ENCODE measurements at regions not wholly inside any gene's neighbourhood (a gene's known extent, or its start where the extent isn't known, plus 50 kb on each side); places are given as distances from the start of the nearest gene placed in this dataset.

DNA sequence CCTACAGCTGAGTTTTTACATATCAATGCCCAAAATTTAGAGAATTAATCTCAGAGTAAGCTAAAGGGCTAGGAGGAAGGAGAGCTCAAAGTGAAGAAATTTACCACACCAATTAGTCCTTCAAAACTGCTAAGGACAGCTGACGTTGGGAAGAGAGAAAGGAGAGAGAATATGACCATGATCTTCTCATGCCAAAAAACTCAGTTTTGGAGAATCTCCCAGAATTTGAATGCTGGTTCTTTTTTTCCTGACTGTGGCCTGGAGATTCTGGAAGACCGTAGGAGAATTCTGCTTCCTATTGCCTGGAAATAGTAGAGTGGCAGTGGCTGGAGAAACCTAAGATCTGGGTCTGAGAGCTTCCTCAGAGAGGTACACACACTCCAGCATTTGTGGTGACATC is 834.4 kb upstream of the SLIT2 start:
- Histone ChIP-seq H3K36me3 (no peaks in the 10 kb centered on the region), H3K9me3 (peaks cover 0 to 24% (median 4%) of the 10 kb centered on the region in 8 donors), H3K4me3 (no peak overlapping the region), H3K4me1 (no peaks in the 10 kb centered on the region), H3K27me3 (replicated peaks in 1 of 7) (no peaks in the 10 kb centered on the region), H3K27ac (no peak overlapping the region)
- DNase-seq, result no peak
- TF ChIP-seq, protein P1, sequence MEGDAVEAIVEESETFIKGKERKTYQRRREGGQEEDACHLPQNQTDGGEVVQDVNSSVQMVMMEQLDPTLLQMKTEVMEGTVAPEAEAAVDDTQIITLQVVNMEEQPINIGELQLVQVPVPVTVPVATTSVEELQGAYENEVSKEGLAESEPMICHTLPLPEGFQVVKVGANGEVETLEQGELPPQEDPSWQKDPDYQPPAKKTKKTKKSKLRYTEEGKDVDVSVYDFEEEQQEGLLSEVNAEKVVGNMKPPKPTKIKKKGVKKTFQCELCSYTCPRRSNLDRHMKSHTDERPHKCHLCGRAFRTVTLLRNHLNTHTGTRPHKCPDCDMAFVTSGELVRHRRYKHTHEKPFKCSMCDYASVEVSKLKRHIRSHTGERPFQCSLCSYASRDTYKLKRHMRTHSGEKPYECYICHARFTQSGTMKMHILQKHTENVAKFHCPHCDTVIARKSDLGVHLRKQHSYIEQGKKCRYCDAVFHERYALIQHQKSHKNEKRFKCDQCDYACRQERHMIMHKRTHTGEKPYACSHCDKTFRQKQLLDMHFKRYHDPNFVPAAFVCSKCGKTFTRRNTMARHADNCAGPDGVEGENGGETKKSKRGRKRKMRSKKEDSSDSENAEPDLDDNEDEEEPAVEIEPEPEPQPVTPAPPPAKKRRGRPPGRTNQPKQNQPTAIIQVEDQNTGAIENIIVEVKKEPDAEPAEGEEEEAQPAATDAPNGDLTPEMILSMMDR (IDR thresholded peaks at IDR 0.05 in 8 of 11, conservative IDR thresholded peaks at IDR 0.05 in 3 of 11), result no peak
- TF ChIP-seq POLR2AphosphoS5 (IDR thresholded peaks at IDR 0.05) (no peak), POLR2A (IDR thresholded peaks at IDR 0.05) (no peak)
- intact Hi-C loops (cut with DNase I; ENCODE audit: low total_unique reads), result no loop called here
- WGBS, 5 donors, result 17 to 39% (median 30%) methylated on average over 2 of the region's 2 CpGs

DNA sequence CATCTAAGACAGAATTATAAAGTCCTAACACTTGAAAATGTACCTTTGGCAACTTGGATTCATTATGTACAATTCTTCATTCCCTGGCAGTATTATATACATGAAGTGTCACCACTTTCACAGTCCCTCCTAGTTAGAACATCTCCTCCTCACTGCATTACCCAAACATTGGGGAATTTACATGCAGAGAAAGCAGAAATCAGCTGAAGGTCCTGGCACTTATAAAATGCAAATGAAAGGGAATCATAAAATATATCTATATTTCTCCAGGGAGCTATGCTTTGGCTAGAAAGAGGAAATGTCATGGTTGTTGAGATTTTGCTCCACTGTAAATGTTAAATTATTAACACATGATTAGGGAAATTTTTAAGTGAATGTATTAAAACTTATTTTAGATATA is 835.6 kb upstream of the SLIT2 start:
- no peaks in the 10 kb centered on the region for H3K4me1 ChIP-seq
- no peak for TF ChIP-seq POLR2A (IDR thresholded peaks at IDR 0.05)
- TF ChIP-seq, protein P1 (IDR thresholded peaks at IDR 0.05 in 8 of 11, conservative IDR thresholded peaks at IDR 0.05 in 3 of 11), result no peak
- TF ChIP-seq POLR2AphosphoS5 (IDR thresholded peaks at IDR 0.05), result no peak
- no peak for DNase-seq
- no peaks in the 10 kb centered on the region for H3K27me3 ChIP-seq (replicated peaks in 1 of 7)
- peaks cover 0 to 19% (median 4%) of the 10 kb centered on the region in 8 donors for H3K9me3 ChIP-seq
- no peak overlapping the region for H3K27ac ChIP-seq
- H3K4me3 ChIP-seq, result no peak overlapping the region
- no peaks in the 10 kb centered on the region for H3K36me3 ChIP-seq
- intact Hi-C loops (cut with DNase I; ENCODE audit: low total_unique reads), result no loop called here

DNA sequence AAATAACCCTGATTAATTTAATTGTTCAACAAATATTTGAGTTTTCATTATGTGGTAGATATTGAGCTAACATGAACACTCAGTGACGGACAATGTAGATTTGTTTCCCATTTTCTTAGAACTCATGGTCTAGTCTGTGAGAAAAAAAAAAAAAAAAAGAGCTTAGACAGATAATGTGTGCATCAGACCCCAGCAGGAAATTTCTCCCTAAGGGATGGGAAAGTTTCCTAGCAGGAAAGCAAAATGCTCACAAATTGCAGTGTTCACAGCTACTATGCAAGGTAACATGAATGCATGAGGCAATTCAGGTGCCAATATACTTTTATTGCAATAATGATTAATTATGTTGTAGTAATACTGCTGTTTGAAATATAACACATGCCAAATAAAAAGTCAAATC is 843.2 kb upstream of the SLIT2 start:
- intact Hi-C loops (cut with DNase I; ENCODE audit: low total_unique reads), result no loop called here
- DNase-seq, result no peak
- 36 to 97% (median 93%) methylated on average over 1 of the region's 1 CpG for WGBS, 5 donors
- Histone ChIP-seq H3K4me3 (no peak overlapping the region), H3K27ac (no peak overlapping the region), H3K9me3 (peaks cover 0 to 4% (median 0%) of the 10 kb centered on the region in 8 donors), H3K36me3 (no peaks in the 10 kb centered on the region), H3K4me1 (no peaks in the 10 kb centered on the region), H3K27me3 (replicated peaks in 1 of 7) (no peaks in the 10 kb centered on the region)
- TF ChIP-seq POLR2AphosphoS5 (IDR thresholded peaks at IDR 0.05), result no peak
- TF ChIP-seq, protein P1 (IDR thresholded peaks at IDR 0.05 in 8 of 11, conservative IDR thresholded peaks at IDR 0.05 in 3 of 11), result no peak
- TF ChIP-seq POLR2A (IDR thresholded peaks at IDR 0.05), result no peak

DNA sequence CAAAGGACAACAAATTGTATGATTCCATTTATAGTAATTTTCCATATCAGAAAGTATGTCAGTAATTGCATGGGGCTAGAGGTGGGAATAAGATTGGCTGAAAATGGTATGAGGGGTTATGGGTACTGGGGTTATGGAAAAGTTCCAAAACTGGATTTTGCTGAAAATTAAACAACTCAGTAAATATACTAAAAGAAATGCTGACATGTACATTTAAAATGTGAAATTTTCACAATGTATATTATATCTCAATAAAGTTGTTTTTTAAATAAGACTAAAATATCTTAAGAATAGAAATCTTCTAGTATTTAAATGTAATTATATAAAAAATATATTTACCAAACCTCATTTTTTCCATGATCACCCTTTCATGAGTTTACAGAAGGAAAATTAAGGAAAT is 844.9 kb upstream of the SLIT2 start:
- Histone ChIP-seq H3K9me3 (peaks cover 0 to 4% (median 0%) of the 10 kb centered on the region in 8 donors), H3K4me1 (no peaks in the 10 kb centered on the region), H3K27ac (no peak overlapping the region), H3K36me3 (no peaks in the 10 kb centered on the region), H3K27me3 (replicated peaks in 1 of 7) (no peaks in the 10 kb centered on the region), H3K4me3 (no peak overlapping the region)
- TF ChIP-seq POLR2AphosphoS5 (IDR thresholded peaks at IDR 0.05) (no peak), POLR2A (IDR thresholded peaks at IDR 0.05) (no peak)
- TF ChIP-seq, protein P1 (IDR thresholded peaks at IDR 0.05 in 8 of 11, conservative IDR thresholded peaks at IDR 0.05 in 3 of 11), result no peak
- no peak for DNase-seq
- intact Hi-C loops (cut with DNase I; ENCODE audit: low total_unique reads), result no loop called here
